NCI-H146 (cell line): ENCODE measurements at regions not wholly inside any gene's neighbourhood (a gene's known extent, or its start where the extent isn't known, plus 50 kb on each side); places are given as distances from the start of the nearest gene placed in this dataset.
A peak's percentile ranks its signal among the peaks of the same experiment; 100 is the strongest.

ENCODE experiments used
- DNase-seq: peaks from one replicate; lab custom pipeline; 2025; lab: John Stamatoyannopoulos, UW

GRCh38 chr3:82940124-82940523, 1178.7 kb upstream of the GBE1 start:
- DNase-seq: no peak

DNA sequence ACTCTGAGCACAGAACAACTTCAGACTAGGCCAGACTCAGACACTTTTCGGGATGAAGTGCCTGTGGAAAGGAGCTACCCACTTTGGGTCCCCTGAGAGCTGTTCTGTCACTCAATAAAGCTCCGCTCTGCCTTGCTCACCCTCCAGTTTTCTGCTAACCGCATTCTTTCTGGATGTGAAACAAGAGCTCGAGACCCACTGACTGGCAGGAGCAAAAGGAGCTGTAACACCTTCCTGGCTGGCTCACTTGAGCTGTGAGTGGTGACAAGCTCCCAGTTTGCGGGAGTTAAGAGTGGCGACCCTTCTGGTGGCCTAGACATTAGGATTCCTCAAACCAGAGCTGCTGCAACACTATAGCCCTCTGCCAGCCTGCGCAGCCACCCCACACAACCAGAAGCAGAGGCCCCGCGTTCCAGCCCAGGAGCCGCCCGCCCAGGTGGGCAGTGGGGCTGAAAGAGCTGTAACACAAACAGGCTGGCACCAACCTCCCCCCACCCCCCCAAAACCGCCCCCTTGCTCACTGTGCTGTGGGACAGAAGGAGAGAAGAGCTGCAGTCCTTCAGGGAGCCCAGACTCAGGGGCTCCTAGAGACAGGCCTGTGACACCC, 1178.1 kb upstream of the GBE1 start:
- no peak for DNase-seq

DNA sequence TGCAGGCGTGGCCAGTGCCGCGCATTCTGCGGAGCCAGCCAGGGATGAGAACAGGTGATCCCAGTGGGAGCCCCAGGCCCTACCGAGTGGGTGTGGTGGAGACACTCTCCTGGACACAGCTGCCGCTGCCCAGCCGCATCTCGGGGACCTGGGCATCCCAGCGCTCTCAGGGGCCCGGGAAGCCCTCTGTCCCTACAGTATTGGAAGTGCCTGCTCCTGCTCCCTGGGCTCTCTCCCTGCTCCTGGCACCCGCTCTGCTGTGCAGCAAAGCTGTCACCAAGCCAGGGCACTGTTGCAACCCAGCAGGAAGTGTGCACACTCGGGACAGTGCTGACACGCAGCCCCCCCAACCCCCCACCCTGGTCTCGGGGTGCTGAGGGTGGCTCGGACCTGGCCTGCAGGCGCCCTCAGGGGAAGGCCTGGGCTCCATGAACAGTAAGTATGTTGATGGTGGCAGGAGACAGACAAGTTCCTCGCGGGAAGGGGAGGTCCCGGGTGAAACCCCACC, 1177.4 kb upstream of the GBE1 start:
- no peak for DNase-seq

DNA sequence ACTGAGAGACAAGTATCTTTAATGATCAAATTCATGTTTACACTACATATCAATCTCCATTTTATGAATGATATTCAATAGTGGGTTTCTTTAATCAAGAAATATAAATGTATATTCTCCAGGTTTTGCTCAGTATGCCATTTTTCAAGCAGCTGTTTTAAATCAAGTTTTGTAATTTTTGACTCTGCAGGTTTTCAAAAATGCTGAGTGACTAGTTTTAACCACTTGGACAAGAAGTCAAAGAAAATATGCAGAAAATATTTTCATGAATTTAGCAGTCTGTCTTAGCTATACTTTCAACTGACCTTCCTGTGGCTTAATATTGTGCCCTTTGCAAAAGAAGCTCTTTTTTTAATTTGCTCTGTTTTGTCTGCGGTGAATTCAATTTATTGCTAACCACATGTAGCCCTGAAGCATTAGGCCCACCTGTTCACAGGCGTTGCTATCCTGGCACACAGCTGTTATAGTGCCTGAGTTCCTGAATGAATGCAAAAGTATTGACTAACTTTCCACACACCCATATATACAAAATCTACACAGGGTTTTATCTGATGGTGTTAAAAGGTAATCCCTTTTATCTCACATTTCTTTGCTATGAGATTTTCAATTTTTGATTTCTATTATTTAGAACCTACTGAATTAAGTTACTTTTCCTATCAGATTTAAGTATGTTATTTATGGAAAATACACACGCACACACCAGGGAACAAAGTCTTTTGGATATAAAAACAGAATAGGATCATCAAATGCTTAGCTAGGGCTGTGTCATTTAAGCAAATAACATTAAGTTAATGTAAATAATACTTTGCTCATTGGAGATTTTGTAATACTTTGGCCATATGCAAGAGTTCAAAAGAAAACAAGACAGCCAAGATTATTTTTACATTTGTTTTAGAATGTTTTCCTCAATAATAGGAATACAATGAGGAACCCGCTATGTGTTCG, 1166.1 kb upstream of the GBE1 start:
- no peak for DNase-seq

- no peak for DNase-seq
These were observed 1129.6 kb upstream of the GBE1 start for GRCh38 chr3:82891028-82891427.

- DNase-seq: no peak
These were observed 1121.6 kb upstream of the GBE1 start for GRCh38 chr3:82883072-82883471.

DNA sequence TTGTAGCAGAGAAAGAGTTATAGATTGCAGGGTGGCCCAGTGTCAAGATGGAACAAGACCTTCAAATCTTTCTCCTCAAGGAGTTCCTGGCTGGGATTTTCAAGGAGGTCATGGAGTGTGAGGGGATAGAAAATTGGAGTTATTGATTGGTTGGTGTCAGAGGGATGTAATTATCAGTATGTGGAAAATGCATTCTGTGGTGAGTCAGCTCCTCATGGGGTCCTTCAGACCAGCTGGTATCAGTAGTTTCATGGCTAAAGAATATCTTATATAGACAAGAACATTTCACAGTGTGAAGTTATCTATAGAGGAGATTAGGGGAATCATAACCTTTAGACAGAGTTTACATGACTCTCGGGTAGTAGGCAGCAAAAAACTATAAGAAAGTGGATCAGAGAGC, 1114.0 kb upstream of the GBE1 start:
- no peak for DNase-seq

DNA sequence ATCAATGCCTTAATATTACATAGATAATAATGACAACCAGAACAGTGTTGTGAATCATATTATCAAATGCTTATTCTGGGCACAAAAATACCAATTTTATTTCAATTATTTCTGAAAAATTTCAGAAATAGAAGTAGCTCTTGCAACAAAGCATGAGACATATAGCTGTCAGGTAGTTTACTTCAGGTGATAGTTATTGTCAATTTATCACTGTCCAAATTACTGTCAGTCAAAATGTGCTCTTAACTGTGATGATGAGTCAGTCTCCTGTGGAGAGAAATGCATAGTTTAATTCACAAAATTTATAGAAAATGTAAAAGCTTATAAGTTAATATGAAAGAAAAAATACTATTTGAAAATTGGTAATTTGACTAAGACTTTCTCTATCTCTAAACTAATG, 1078.4 kb upstream of the GBE1 start:
- no peak for DNase-seq

DNA sequence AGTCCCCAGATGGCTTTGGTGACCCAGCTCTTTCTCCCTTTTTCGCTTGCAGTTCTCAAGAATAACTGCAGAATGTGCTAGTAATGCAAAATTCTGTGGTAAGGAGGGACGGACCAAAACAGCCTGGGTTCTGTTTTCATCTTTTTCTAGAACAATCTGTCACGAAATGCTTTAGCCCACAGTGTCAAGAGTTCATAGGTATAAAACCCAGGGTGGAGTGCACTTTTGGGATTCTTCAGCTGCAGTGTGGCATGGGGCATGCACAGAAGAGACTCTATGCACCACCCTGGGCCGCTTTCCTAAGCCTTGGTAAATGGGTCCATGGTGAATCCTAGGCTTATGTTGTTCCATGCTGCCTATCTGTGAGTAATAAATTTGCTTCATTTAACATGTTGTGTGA, 1072.7 kb upstream of the GBE1 start:
- no peak for DNase-seq

DNA sequence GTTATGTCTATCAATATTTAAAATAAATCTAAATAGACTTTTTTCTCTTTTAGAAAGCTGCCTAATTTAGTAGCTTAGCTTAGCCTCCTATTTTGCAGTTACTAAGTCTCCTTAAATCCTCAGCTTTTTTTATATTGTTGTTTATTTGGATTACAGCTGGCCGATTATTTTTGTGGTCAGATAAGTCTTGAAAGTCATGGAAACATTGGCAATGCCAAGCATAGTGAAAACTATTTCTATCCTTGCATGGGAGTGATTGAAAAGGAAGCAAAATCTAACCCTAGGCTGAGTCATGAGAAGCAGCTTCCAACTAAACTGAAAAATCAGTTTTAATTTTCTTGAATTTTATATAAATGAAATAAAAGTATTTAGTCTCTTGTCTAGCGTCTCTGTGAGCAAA, 1063.0 kb upstream of the GBE1 start:
- no peak for DNase-seq

- DNase-seq: no peak
These were observed 1054.6 kb upstream of the GBE1 start for GRCh38 chr3:82816086-82816485.

DNA sequence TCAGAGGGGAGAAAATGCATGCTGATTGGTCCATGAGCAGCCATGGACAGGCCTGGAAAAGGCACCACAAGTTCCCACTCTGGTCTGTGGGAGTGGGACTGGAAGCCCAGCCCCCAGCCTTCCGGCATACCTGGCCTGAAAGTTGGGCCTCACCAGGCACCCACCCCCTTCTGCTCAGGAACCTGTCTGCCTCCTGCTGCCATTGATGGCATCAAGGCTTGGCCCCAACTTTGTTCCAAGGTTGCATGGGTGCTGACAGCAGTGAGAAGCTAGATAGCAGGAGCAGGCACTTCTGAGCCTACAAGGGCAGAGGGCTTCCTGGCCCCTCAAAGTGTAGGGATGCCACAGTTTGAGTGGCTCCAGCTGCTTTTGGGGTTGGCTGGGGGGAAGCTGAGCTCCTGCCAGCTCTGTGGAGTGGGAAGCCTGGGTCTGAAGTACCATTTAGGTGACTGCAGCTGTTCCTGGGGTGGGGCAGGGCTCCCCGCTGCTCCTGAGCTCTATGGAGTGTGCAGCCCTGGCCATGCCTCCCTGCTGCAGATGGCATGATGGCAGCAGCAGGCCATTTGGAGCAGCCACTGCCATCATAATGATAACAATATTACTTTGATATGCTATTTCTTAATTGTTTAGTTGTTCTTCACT, 1054.1 kb upstream of the GBE1 start:
- no peak for DNase-seq

DNA sequence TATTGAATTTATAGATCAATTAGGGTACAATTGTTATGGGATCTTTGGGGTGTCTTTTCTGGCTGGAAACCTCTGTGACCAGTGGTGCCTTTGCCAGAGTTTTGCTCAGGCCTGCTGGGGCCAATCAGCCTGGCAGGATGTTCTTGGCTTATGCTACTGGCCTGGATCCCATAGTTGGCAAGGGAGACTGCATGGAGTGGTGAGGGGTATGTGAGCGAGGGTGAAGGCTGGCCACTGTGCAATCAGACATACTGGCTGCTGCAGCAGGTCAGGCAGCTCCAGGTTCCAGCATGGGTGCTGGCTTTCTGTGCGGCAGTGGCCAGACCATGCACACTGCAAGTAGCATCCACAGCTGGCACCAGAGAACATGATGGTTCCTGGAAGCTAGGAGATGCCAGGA, 1053.2 kb upstream of the GBE1 start:
- DNase-seq: no peak

DNA sequence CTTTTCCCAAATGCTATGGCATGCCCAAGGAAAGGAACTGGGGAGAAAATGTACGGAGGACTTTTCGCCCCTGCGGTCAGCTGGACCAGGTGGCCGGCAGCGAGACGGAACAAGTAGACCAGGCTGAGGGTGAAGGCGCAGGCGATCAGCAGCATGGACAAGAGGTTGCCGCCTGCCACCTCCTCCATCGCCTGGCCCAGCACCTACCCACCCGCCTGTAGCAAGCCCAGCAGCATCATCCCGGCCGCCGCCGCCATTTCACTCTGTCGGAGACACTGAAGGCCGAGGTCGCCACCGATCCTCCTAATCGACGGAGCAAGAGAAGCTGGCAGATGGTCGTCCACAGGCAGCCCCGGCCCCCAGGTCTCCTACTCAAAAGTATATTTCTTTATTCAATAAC, 1046.3 kb upstream of the GBE1 start:
- DNase-seq: no peak

GRCh38 chr3:82802501-82802900, 1041.1 kb upstream of the GBE1 start:
- no peak for DNase-seq

DNA sequence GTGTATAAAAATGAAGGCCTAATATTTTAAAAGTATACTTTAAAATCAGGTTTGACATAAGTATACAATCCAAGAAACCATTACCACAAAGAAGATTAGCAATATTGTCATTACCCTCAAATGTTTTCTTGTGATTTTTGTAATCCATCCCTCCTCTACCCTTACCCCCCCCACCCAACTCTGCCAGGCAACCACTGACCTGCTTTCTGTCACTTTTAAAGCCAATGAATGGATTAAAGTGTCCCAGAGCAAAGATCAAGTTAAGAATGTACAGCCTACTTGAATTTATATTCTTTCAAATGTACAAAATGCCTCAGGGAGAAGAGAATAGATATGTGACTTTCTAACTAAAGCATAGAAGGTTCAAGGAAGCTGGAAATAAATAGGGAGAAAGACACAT, 1038.8 kb upstream of the GBE1 start:
- no peak for DNase-seq

- no peak for DNase-seq
These were observed 1035.3 kb upstream of the GBE1 start for GRCh38 chr3:82796765-82797164.

- DNase-seq: no peak
These were observed 1029.8 kb upstream of the GBE1 start for GRCh38 chr3:82791241-82791640.

DNA sequence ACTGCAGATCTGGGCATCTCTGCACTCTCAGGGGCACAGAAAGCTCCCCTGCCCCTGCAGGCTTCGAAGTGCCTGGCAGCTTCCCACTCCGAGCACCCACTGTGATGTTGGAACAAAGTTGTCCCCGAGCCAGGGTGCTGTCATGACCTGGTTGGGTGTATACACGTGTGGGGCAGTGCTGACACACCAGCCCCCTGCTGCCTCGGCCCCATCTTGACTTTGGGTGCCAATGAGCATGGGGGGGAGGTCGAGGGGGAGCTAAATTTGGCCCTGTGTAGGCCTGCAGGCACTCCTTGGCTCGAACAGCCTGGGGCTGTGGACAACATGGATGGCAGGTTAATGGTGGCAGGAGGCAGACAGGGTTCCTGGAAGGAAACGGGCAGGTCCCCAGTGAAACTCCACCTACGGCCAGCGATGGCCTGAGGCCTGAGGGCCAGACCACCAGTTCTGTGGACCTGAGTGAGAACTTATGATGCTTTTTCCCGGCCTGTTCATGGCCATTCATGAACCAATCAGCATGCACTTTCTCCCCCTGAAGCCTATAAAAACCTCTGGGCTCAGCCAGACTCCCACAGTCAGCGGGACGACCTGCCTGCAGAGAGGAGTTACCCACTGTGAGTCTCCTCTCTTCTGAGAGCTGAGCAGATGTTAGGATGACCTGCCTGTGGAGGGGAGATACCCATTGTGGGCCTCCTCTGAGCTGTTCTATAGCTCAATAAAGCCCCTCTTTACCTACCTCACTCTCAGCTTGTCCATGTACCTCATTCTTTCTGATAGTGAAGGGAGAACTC, 1029.1 kb upstream of the GBE1 start:
- no peak for DNase-seq

- DNase-seq: no peak
These were observed 1021.7 kb upstream of the GBE1 start for GRCh38 chr3:82783194-82783593.

DNA sequence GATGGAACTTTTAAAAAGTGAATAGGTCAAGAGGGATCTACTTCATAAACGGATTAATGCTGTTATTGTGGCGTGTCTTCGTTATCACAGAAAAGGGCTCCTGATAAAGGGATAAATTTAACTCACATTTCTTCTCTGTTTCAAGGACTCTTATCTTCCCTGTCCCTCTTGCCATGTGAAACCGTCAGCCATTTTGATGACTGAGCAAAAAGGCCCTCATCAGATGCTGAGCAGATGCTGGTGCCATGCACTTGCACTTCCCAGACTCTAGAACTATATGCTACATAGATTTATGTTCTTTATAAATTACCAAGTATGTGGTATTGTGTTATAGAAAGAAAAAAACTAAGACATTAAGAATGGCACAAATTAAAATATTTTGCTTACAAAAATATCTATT, 1011.8 kb upstream of the GBE1 start:
- DNase-seq: no peak

DNA sequence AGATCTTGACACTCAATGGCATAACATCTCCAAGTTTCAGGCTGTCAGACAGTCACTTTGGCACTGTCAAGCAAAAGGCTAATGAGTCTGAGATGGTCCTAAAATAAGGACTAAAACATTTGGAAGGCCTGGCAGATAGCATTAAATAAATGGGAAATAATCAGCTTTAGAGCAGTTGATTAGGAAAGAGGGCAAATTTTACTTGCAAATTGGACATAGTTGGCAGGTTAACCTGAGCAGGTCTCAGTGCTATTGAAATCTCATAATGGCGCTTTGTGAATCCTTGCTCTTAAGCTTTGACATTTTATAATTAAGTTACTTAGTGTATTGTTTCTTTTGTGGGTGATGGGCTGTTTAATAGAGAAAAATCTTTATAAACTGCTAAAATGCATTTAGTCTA, 1003.1 kb upstream of the GBE1 start:
- DNase-seq: peak; percentile 19
